Stimulated activated CD4-positive, alpha-beta T cell treated with anti-CD3 and anti-CD28 coated beads, Interleukin-1b, Interleukin-23, amount 100 ng/mL, for 4 hours (primary cell): ENCODE measurements at regions not wholly inside any gene's neighbourhood (a gene's known extent, or its start where the extent isn't known, plus 50 kb on each side); places are given as distances from the start of the nearest gene placed in this dataset.
"Not testable (repeated sequence)": the region's sequence is repeated elsewhere in the genome, so short reads cannot be mapped to it uniquely, and the experiment has no call there.

Experiments used
- DNase-seq, 2 donors: peaks; one replicate each; pipeline ENCODE4 v3.0.0-alpha.2; 2020; ENCODE audit warnings: low read depth in 2 of 2

DNA sequence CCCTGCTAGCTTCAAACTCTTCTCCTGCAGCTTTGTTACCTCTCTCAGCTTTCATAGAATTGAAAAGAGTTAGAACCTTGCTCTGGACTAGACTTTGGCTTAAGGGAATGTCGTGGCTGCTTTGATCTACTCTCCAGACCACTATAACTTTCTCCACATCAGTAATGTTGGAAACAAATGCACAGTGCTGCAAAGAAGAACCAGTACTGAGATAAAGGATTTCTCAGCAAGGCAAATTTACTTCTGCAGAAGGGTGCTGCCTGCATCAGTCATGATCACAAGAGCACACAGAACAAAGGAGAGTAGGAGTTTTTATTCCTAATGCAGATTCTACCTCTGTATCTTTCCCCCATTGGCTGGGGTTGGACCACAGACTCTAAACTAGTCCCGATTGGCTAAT is 621.6 kb upstream of the CHRM3 start:
- DNase-seq = no peak

DNA sequence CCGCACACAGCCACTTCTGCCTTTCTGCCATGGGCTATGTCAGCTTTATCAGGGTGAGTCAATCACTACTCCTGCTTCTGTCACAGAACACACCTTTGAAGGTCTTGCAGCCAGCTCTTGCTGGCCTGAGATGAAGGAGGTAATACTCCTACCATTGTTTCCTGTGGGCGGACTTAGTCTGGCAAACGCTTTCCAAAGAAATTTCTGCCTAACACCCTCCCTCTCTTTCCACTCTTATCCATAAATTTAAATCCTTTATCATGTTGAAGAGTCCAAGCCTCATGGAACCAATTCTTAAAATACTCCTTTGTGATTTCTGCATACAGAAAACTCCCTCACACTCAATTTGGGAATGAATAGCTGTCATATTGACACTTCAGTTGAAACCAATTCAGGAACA is 633.1 kb upstream of the CHRM3 start:
- DNase-seq = no peak

DNA sequence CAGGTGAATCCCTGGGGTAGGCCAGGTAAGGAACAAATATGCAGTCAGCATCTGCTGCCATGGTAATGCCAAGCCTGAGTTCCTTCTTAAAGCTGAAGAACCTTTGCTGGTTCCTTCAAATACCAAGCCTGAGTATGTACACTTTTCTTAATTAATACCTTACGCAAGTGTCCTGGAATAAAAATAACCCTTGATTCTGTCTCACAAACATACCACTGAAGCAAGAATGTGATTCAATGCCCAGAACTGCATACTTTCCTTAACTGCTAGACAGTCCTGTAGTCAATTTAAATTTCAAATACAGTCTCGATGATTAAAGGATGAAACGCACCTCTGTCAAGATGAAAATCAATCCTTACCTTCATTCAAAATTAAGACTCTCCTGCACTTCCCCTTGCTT is 634.0 kb upstream of the CHRM3 start:
- DNase-seq = no peak

DNA sequence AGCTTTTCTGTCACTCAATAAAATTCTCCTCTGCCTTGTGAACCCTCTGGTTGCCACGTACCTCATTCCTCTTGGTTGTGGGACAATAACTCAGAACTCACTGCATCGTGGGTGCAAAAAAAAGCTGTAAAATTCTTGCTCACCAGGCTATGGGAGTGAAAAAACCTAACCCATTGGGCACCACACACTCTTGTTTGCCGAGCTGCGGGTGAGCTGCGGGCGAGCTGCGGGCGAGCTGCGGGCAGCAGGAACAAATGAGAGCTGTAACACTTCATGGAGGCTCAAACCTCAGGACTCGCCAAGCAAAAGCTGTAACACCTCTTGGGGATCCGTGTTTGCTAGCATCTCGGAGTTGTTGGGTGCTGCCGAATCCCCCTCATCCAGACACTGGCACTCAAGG is 641.3 kb upstream of the CHRM3 start:
- no peak for DNase-seq

DNA sequence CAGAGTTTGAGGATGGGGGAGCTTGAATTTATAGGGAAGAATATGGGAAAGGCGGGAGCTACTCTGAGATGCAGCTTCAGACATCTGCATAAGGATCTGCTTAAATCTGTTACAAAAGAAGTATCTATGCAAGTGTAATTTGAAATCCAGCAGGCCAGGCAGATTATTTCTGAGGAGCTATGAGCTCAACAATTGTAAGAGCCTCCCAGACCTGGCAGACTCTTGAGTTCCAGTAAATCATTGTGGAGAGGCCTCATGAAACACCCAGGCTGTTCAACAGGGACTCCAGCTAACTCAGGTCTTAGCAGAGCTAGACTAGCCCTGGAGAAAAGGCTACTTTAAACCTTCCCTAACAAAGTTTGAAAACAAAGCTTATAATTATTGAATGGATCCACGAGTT is 647.5 kb upstream of the CHRM3 start:
- DNase-seq = no peak

- no peak for DNase-seq
Measured at GRCh38 chr1:238727670-238728069, 658.7 kb upstream of the CHRM3 start.

- no peak for DNase-seq
Measured at GRCh38 chr1:238722812-238723211, 663.6 kb upstream of the CHRM3 start.

GRCh38 chr1:238710697-238711096 is 675.7 kb upstream of the CHRM3 start:
- DNase-seq = no peak

DNA sequence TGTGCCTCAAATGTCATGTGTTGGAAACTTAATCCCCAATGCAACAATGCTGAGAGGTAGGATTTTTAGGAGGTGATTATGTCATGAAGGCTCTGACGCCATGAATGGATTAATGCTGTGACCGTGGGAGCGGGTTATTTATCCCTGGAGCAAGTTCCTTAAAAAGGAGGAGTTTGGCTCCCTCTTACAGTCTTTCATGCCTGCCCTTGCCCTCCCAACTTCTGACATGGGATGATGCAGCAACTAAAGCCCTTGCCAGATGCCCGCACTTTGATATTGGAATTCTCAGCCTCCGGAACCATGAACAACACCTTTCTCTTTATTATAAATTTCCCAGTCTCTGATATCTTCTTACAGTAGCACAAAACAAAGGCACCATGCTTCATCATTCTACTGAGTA is 685.3 kb upstream of the CHRM3 start:
- no peak for DNase-seq

DNA sequence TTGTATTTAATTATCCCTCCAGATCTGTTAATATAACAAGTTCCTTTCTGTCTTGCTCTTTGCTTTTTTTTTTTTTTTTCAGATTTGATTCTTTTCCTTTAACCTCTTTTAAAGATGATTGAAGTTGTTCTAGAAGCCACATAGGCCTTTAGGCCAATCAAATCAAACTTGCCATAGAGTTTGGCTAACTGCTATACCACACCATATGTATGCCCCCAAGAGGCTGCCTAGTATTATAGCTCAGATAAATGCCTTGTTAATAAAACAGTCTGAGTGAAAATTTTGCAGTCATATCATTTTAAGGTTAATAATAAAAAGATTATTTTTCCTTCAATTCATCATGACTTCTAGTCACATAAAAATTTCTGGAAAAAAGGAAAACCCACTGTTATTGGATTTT is 696.0 kb upstream of the CHRM3 start:
- DNase-seq = no peak

DNA sequence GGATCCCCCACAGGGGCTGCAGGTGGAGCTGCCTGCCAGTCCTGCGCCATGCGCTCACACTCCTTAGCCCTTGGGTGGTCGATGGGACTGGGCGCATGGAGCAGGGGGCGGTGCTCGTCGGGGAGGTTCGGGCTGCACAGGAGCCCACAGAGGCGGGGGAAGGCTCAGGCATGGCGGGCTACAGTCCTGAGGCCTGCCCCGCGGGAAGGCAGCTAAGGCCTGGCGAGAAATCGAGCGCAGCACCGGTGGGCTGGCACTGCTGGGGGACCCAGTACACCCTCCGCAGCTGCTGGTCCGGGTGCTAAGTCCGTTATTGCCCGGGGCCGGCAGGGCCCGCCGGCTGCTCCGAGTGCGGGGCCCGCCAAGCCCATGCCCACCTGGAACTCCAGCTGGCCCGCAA is 701.8 kb upstream of the CHRM3 start:
- DNase-seq = not testable (repeated sequence)

DNA sequence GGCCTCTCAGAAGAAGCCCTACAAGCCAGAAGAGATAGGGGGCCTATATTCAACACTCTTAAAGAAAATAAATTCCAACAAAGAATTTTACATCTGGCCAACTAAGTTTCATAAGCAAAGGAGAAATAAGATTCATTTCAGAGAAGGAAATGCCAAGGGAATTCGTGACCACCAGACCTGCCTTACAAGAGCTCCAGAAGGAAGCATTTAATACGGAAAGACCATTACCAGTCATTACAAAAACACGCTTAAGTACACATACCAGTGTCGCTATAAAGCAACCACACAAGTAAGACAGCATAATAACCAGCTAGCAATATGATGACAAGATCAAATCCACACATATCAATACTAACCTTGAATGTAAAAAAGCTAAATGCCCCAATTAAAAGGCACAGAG is 704.9 kb upstream of the CHRM3 start:
- no peak for DNase-seq

- DNase-seq = no peak
Measured at GRCh38 chr1:238681021-238681420, 705.3 kb upstream of the CHRM3 start.

DNA sequence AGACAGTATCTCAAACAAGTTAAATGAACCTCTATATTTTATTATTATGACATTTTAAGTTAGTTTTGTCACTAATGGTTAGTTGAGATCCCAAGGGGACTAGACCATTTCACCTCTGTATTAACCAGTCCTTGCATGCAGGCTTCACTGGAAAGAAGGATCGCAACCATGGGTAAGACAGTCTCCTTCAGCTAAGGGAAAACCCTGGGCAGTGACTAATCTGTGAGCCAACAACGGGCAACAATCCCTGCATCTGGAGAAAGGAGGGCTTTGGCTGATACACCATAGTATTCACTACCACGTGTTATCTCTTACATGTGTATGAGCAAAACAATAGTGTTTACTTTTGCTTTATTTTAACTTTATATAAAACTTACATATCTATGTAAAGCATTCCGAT is 708.8 kb upstream of the CHRM3 start:
- no peak for DNase-seq

GRCh38 chr1:238675221-238675620 is 711.1 kb upstream of the CHRM3 start:
- DNase-seq = no peak

GRCh38 chr1:238674316-238674715 is 712.1 kb upstream of the CHRM3 start:
- no peak for DNase-seq

DNA sequence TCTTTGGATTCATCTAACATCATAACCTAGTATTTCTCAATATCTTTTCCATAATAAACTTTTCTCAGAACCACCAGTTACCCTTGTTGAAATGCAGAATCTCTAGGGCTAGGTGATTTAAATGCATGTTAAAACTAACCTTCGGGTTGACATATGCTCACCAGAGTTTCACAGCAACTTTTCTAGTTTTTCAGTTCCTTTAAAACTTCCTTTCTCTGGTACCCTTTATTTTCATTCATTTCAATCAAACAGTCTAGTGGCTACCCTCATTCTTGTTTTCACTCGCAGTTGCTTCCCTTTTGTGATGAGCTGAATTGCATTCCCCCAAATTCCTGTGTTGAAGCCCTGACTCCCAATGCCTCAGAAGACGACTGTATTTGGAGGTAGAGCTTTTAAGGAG is 712.8 kb upstream of the CHRM3 start:
- no peak for DNase-seq

- DNase-seq = no peak
Measured at GRCh38 chr1:238672806-238673205, 713.6 kb upstream of the CHRM3 start.

DNA sequence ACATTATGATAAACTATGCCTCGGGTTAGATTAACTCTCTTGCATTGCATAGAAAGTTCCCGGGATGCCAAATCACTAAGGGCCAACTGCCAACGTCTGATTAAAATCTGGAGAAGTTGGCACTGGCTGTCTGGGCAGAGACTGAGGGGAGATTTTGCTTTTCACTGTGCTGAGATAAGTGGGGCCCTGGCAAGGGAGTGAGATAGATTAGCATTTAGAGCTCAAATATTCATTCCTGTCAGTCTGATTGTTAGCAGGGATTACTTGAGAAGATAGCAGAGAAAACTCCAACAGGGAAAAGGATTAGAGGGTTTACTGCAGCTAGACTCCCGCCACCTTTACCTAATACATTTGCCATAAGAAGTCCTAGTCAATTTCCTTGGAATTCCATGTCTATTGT is 714.1 kb upstream of the CHRM3 start:
- no peak for DNase-seq

DNA sequence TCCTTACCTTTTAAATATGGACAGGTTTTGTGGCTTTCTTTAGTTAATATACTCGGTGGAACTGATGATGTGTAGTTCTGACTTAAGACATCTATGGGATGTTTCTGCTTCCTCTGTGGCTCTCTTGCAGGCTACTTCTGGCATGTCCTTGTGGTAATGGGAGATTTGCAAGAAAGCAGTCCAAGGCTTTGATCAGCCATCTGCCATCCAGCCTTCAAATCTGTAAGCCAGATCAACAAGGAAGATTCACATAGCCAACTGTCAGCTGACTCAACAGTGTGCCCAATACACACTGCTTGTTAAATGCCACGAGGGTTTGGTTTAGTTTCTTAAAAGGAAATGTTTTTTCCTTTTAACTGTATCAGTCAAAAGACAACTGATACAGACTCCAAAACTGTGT is 722.2 kb upstream of the CHRM3 start:
- DNase-seq = no peak

- DNase-seq = no peak
Measured at GRCh38 chr1:238660849-238661248, 725.5 kb upstream of the CHRM3 start.

DNA sequence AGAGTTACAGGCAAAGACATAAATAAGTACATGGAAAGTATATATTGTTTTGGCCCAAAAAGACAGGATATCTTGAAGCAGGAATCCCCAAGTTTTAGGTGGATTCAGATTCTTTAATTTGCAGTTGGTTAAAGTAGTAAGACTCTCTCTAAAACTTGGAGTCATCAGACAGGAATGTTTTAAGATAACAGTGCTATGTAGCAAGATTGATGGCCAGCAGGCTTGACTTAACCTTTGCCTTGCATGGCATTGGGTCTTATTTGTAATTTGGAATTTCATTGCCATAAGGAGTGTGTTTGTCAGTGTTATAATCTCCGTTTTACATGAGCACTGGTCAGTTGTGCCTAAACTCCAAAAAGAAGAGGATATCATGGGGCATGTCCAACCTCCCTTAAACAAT is 727.6 kb upstream of the CHRM3 start:
- no peak for DNase-seq

DNA sequence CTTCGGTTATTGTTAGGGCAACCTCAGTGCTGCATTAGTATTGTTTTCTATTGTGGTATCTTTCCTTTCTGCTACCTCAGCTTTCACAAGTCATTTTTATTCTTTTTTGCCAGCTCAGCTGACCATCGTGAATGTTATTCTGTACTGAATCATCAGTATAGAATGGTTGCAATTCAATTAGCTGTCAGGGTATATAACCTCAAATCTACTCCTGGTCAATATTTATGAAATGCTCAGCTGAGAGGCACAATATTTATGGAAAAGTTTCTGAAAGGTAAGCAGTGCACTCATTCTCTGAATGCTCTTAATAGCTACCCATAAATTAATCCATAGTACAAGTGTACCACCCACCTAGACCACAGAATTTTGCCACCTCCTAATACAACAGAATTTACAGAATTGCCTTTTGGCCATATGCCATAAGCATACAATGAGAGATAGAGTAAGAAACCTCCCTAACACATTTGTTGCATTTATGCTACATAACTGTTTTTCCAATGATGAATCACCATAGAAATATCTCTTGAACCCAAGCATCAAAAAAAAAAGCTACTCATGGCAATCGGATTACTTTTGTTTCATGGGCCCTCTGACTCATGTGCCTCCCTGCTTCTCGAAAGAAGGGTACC is 732.6 kb upstream of the CHRM3 start:
- DNase-seq = no peak

DNA sequence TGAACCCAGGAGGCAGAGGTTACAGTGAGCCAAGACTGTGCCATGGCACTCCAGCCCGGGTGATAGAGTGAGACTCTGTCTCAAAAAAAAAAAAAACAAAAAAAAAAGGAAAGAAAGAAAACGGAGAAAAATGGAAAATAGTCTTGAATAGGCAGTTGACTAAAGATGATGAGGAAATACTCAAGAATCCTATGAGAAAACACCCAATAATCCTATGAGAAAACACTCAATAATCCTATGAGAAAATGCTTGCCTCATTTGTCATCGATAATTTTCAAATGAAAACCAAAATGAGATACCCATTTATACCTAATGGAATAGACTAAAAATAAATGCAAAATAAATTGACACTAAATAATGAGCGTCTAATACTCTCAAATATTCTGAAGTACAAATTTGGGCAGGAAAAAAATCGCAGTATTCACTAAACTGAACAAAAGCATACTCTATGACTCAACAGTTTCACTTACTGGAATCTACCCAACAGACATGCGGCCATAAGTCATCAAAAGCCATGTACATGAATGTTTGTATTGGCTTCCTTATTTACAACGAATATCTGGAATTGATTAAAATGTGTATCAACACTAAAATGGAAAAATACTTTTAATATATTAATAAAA is 733.9 kb upstream of the CHRM3 start:
- no peak for DNase-seq
